IMR-90 (cell line): ENCODE measurements at regions not wholly inside any gene's neighbourhood (a gene's known extent, or its start where the extent isn't known, plus 50 kb on each side); places are given as distances from the start of the nearest gene placed in this dataset.

Experiments used
- ATAC-seq: fragments of 200-7000 bp; cut with Tn5 transposase; 2 replicates; pipeline ENCODE4 v1.9.1; 2020; ENCODE audit warnings: low read depth, mild to moderate bottlenecking, moderate library complexity
- BruUV-seq: library from RNA; stranded (reverse); fragments of 400-500 nt; replicated peaks from 2 replicates; lab custom pipeline; 2021; lab: Mats Ljungman, UMichigan
- CTCF ChIA-PET: fragments of 300-600 bp; formaldehyde crosslinking; extraction: SDS; loops from one replicate; lab custom pipeline; 2021; ENCODE audit warnings: antibody characterized with exemption; lab: Yijun Ruan, JAX
- POLR2A ChIA-PET: fragments of 300-600 bp; sonication (Branson Sonifier 250); formaldehyde crosslinking; loops from one replicate; lab custom pipeline; 2022; ENCODE audit warnings: antibody characterized with exemption; ENCODE audit not compliant: unreplicated experiment; lab: Charles Lee
- DNase-seq: peaks from one replicate; pipeline ENCODE4 v3.0.0; 2013
- H2AFZ ChIP-seq: replicated peaks from 2 replicates; pipeline ENCODE3; 2013; ENCODE audit warnings: low read length, mild to moderate bottlenecking; ENCODE audit not compliant: poor library complexity
- H2AK5ac ChIP-seq: 2 replicates; pipeline ENCODE4 v1.6.1; 2013; ENCODE audit warnings: low read depth, low read length, inconsistent platforms
- H2AK9ac ChIP-seq: replicated peaks from 2 replicates; pipeline ENCODE3; 2013; ENCODE audit warnings: mild to moderate bottlenecking, low read depth, low read length, moderate library complexity; ENCODE audit not compliant: poor library complexity
- H2BK120ac ChIP-seq: 2 replicates; pipeline ENCODE4 v1.6.1; 2013; ENCODE audit warnings: low read depth, low read length, inconsistent platforms
- H2BK15ac ChIP-seq: 3 replicates; pipeline ENCODE4 v1.6.1; 2013; ENCODE audit warnings: low read depth, low read length, inconsistent platforms
- H2BK20ac ChIP-seq: 2 replicates; pipeline ENCODE4 v1.6.1; 2013; ENCODE audit warnings: low read depth, mild to moderate bottlenecking, inconsistent platforms, low read length, moderate library complexity
- H2BK5ac ChIP-seq: 2 replicates; pipeline ENCODE4 v1.6.1; 2013; ENCODE audit warnings: mild to moderate bottlenecking, low read depth, low read length, inconsistent platforms; ENCODE audit not compliant: poor library complexity, severe bottlenecking
- H3K14ac ChIP-seq: replicated peaks from 2 replicates; pipeline ENCODE4 v1.6.1; 2013; ENCODE audit warnings: low read depth, low read length, inconsistent platforms
- H3K18ac ChIP-seq: 2 replicates; pipeline ENCODE4 v1.6.1; 2013; ENCODE audit warnings: low read depth, low read length, control low read depth
- H3K23ac ChIP-seq: 2 replicates; pipeline ENCODE4 v1.6.1; 2013; ENCODE audit warnings: low read depth, low read length, inconsistent platforms
- H3K27ac ChIP-seq: 2 replicates; pipeline ENCODE4 v1.5.1; 2013; ENCODE audit warnings: mild to moderate bottlenecking, control low read depth, low read length; ENCODE audit not compliant: insufficient read depth
- H3K27me3 ChIP-seq: 2 replicates; pipeline ENCODE4 v1.6.1; 2013; ENCODE audit warnings: low read length; ENCODE audit not compliant: control insufficient read depth, insufficient read depth
- H3K36me3 ChIP-seq: 2 replicates; pipeline ENCODE4 v1.6.1; 2013; ENCODE audit warnings: low read length, mixed read lengths; ENCODE audit not compliant: control insufficient read depth, insufficient read depth
- H3K4ac ChIP-seq: 2 replicates; pipeline ENCODE4 v1.6.1; 2013; ENCODE audit warnings: low read depth, low read length, inconsistent platforms
- H3K4me1 ChIP-seq: 2 replicates; pipeline ENCODE4 v1.6.1; 2013; ENCODE audit warnings: low read length, mixed read lengths; ENCODE audit not compliant: control insufficient read depth, insufficient read depth
- H3K4me2 ChIP-seq: 2 replicates; pipeline ENCODE4 v1.6.1; 2013; ENCODE audit warnings: low read depth, mild to moderate bottlenecking, control low read depth, low read length, moderate library complexity
- H3K4me3 ChIP-seq: 2 replicates; pipeline ENCODE4 v1.5.1; 2013; ENCODE audit warnings: low read depth, mild to moderate bottlenecking, control low read depth, low read length, moderate library complexity; ENCODE audit not compliant: insufficient read depth
- H3K56ac ChIP-seq: 2 replicates; pipeline ENCODE4 v1.6.1; 2013; ENCODE audit warnings: low read length, inconsistent platforms; ENCODE audit not compliant: insufficient read depth; ENCODE audit errors: extremely low read depth
- H3K79me1 ChIP-seq, 2 experiments: 2 replicates each; pipeline ENCODE4 v1.6.1; 2013; ENCODE audit warnings: low read length in 2 of 2, inconsistent platforms in 1 of 2, low read depth in 1 of 2
- H3K9ac ChIP-seq: 2 replicates; pipeline ENCODE4 v1.6.1; 2013; ENCODE audit warnings: low read depth, low read length, control low read depth
- H3K9me1 ChIP-seq: 2 replicates; pipeline ENCODE4 v1.6.1; 2013; ENCODE audit warnings: low read length, inconsistent platforms; ENCODE audit not compliant: insufficient read depth
- H3K9me3 ChIP-seq: 2 replicates; pipeline ENCODE4 v1.6.1; 2013; ENCODE audit warnings: low read length; ENCODE audit not compliant: control insufficient read depth, insufficient read depth
- H4K20me1 ChIP-seq: 2 replicates; pipeline ENCODE4 v1.6.1; 2013; ENCODE audit warnings: low read length, inconsistent platforms; ENCODE audit not compliant: insufficient read depth
- H4K5ac ChIP-seq: 2 replicates; pipeline ENCODE4 v1.6.1; 2013; ENCODE audit warnings: mild to moderate bottlenecking, low read depth, low read length, control low read depth
- H4K8ac ChIP-seq, 2 experiments: 2 replicates each; pipeline ENCODE4 v1.6.1; 2013; ENCODE audit warnings: low read depth in 2 of 2, low read length in 2 of 2, control low read depth in 1 of 2, inconsistent platforms in 1 of 2
- H4K91ac ChIP-seq: 2 replicates; pipeline ENCODE4 v1.6.1; 2013; ENCODE audit warnings: low read depth, low read length, inconsistent platforms; ENCODE audit not compliant: insufficient read depth
- BHLHE40 ChIP-seq: fragments of 150-350 bp; IDR thresholded peaks from 2 replicates; pipeline ENCODE4 v1.6.1; 2016; ENCODE audit warnings: mild to moderate bottlenecking, low read depth, low read length
- CEBPB ChIP-seq: IDR thresholded peaks from 2 replicates; pipeline ENCODE4 v1.6.1; 2012; ENCODE audit warnings: low read depth, low read length, improper control_type of control experiment
- CHD1 ChIP-seq: IDR thresholded peaks from 2 replicates; pipeline ENCODE4 v1.6.1; 2012; ENCODE audit warnings: low read depth, low read length, improper control_type of control experiment
- CTCF ChIP-seq: conservative IDR thresholded peaks from 2 replicates; pipeline ENCODE4 v1.5.1; 2012; ENCODE audit warnings: mild to moderate bottlenecking, low read depth, low read length, improper control_type of control experiment
- ELK1 ChIP-seq: fragments of 150-350 bp; IDR thresholded peaks from 2 replicates; pipeline ENCODE4 v1.6.1; 2016; ENCODE audit warnings: low read depth, mild to moderate bottlenecking, low read length, moderate library complexity, borderline replicate concordance
- FOS ChIP-seq: fragments of 150-350 bp; IDR thresholded peaks from 2 replicates; pipeline ENCODE4 v1.6.1; 2016; ENCODE audit warnings: low read depth, low read length
- MAFK ChIP-seq: IDR thresholded peaks from 2 replicates; pipeline ENCODE4 v1.6.1; 2012; ENCODE audit warnings: low read depth, low read length, improper control_type of control experiment
- MAZ ChIP-seq: IDR thresholded peaks from 2 replicates; pipeline ENCODE4 v1.6.1; 2012; ENCODE audit warnings: low read depth, mild to moderate bottlenecking, low read length, improper control_type of control experiment, moderate library complexity, borderline replicate concordance
- MXI1 ChIP-seq: IDR thresholded peaks from 2 replicates; pipeline ENCODE4 v1.6.1; 2012; ENCODE audit warnings: low read depth, mild to moderate bottlenecking, low read length, moderate library complexity, borderline replicate concordance
- NFE2L2 ChIP-seq: fragments of 150-350 bp; IDR thresholded peaks from 2 replicates; pipeline ENCODE4 v1.6.1; 2016; ENCODE audit warnings: low read depth, mild to moderate bottlenecking, low read length
- POLR2A ChIP-seq: IDR thresholded peaks from 2 replicates; pipeline ENCODE4 v1.6.1; 2012; ENCODE audit warnings: mild to moderate bottlenecking, low read depth, low read length
- RAD21 ChIP-seq: IDR thresholded peaks from 2 replicates; pipeline ENCODE4 v1.6.1; 2012; ENCODE audit warnings: low read length, improper control_type of control experiment
- RCOR1 ChIP-seq: IDR thresholded peaks from 2 replicates; pipeline ENCODE4 v1.6.1; 2012; ENCODE audit warnings: mild to moderate bottlenecking, low read length, improper control_type of control experiment; ENCODE audit not compliant: insufficient replicate concordance
- RFX5 ChIP-seq: IDR thresholded peaks from 2 replicates; pipeline ENCODE4 v1.8.0; 2012; ENCODE audit warnings: low read depth, mild to moderate bottlenecking, low read length, moderate library complexity
- SMC3 ChIP-seq: fragments of 150-350 bp; IDR thresholded peaks from 2 replicates; pipeline ENCODE4 v1.6.1; 2016; ENCODE audit warnings: low read depth, mild to moderate bottlenecking, antibody characterized with exemption, low read length, moderate library complexity
- WGBS, 2 experiments: methylation state at CpG; one replicate each; pipeline versions ENCODE4 v1.1.5 to v1.1.7; 2013; ENCODE audit warnings: missing lambda C conversion rate in 2 of 2; ENCODE audit not compliant: insufficient read length in 1 of 2; ENCODE audit errors: extremely low coverage in 2 of 2; 5-methylcytosine and 5-hydroxymethylcytosine counted together
- dilution Hi-C: fragments of 300-500 bp; cut with HindIII; formaldehyde crosslinking; loops from one replicate; pipeline ENCODE4 v1.14.3; 2018; ENCODE audit warnings: low sequenced_read_pairs; ENCODE audit not compliant: unreplicated experiment
- in situ Hi-C: fragments of 300-500 bp; cut with MboI; formaldehyde crosslinking; loops from 3 replicates; pipeline ENCODE4 v1.14.3; 2019; ENCODE audit warnings: low sequenced_read_pairs, inconsistent platforms, mixed read lengths
- intact Hi-C: fragments of 100-400 bp; cut with micrococcal nuclease; formaldehyde crosslinking; loops from 2 replicates; pipeline ENCODE4 v1.10.0; 2022
- TF ChIP-seq, protein P1 (sequence below): fragments of 150-350 bp; IDR thresholded peaks from 2 replicates; pipeline ENCODE4 v1.6.1; 2017; ENCODE audit warnings: mild to moderate bottlenecking, antibody characterized with exemption, low read length, low read depth

DNA sequence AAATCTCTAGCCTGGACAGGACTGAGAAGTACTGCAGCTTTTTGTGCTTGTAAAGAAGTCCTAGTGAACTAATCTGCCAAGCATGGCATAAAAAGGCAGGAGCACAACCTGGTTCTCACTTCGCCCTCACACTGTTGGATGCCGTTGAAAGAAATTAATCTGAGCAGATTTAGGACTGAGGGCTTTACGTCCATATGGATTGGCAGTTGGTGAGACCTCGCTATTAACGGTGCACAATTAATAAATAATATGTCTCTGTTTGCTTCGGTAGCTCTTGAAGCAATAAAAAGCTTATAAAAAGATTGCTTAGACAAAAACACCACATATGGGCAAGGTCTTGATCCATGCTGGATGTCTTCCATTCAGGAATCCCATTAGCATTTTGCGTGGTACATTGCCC is 185.6 kb upstream of the EPHA7 start:
- Histone ChIP-seq H3K27ac (no peak overlapping the region), H3K4me3 (no peak overlapping the region), H2BK5ac (no peak overlapping the region), H4K8ac (no peak overlapping the region), H2AK9ac (no peak overlapping the region), H3K9me3 (no peaks in the 10 kb centered on the region), H3K9ac (no peak overlapping the region), H3K36me3 (no peaks in the 10 kb centered on the region), H4K5ac (no peak overlapping the region), H3K27me3 (no peaks in the 10 kb centered on the region), H2AFZ (no peak overlapping the region), H2BK20ac (no peak overlapping the region), H3K4ac (no peak overlapping the region), H3K79me1 (no peaks in the 10 kb centered on the region), H4K91ac (no peak overlapping the region), H3K18ac (no peak overlapping the region), H3K9me1 (no peaks in the 10 kb centered on the region), H3K23ac (no peak overlapping the region), H2BK120ac (no peak overlapping the region), H3K4me2 (no peak overlapping the region), H2AK5ac (no peak overlapping the region), H2BK15ac (no peak overlapping the region), H3K14ac (no peak overlapping the region), H4K20me1 (no peaks in the 10 kb centered on the region), H3K4me1 (no peaks in the 10 kb centered on the region), H3K56ac (no peak overlapping the region)
- POLR2A ChIA-PET: no interaction called here
- intact Hi-C loops (no loop called here), dilution Hi-C loops (no loop called here), in situ Hi-C loops (no loop called here)
- WGBS, 2 experiments: no CpG with 5 or more reads among the region's 7 CpGs
- CTCF ChIA-PET: no interaction called here
- no TSS peak for BruUV-seq
- ATAC-seq: no peak
- DNase-seq: no peak
- TF ChIP-seq FOS (no peak), MAZ (no peak), RFX5 (no peak), CHD1 (no peak), RAD21 (no peak), MXI1 (no peak), CTCF (no peak), BHLHE40 (no peak), NFE2L2 (no peak), ELK1 (no peak), RCOR1 (no peak), MAFK (no peak), SMC3 (no peak), CEBPB (no peak), POLR2A (no peak)
- TF ChIP-seq, protein P1, sequence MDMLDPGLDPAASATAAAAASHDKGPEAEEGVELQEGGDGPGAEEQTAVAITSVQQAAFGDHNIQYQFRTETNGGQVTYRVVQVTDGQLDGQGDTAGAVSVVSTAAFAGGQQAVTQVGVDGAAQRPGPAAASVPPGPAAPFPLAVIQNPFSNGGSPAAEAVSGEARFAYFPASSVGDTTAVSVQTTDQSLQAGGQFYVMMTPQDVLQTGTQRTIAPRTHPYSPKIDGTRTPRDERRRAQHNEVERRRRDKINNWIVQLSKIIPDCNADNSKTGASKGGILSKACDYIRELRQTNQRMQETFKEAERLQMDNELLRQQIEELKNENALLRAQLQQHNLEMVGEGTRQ: no peak
